CD4-positive, alpha-beta T cell treated with Interleukin-12 subunit alpha and Interleukin-12 subunit beta, for 1 hour (primary cell): ENCODE measurements at regions not wholly inside any gene's neighbourhood (a gene's known extent, or its start where the extent isn't known, plus 50 kb on each side); places are given as distances from the start of the nearest gene placed in this dataset.
"Not testable (repeated sequence)": the region's sequence is repeated elsewhere in the genome, so short reads cannot be mapped to it uniquely, and the experiment has no call there.

Source experiments
- DNase-seq: peaks from one replicate; pipeline ENCODE4 v3.0.0-alpha.2; 2020

GRCh38 chr3:8273479-8273878 is 228.1 kb upstream of the LMCD1 start:
- no peak for DNase-seq

- no peak for DNase-seq
Measured at GRCh38 chr3:8276056-8276455, 225.6 kb upstream of the LMCD1 start.

GRCh38 chr3:8276506-8276905 is 225.1 kb upstream of the LMCD1 start:
- DNase-seq: no peak

GRCh38 chr3:8278448-8278847 is 223.2 kb upstream of the LMCD1 start:
- no peak for DNase-seq

- no peak for DNase-seq
Measured at GRCh38 chr3:8279476-8279875, 222.1 kb upstream of the LMCD1 start.

GRCh38 chr3:8279886-8280550 is 221.6 kb upstream of the LMCD1 start:
- no peak for DNase-seq

GRCh38 chr3:8282541-8283165 is 219.0 kb upstream of the LMCD1 start:
- no peak for DNase-seq

- no peak for DNase-seq
Measured at GRCh38 chr3:8283193-8283592, 218.4 kb upstream of the LMCD1 start.

- DNase-seq: no peak
Measured at GRCh38 chr3:8286086-8286485, 215.5 kb upstream of the LMCD1 start.

- no peak for DNase-seq
Measured at GRCh38 chr3:8286749-8287148, 214.9 kb upstream of the LMCD1 start.

GRCh38 chr3:8290611-8291010 is 211.0 kb upstream of the LMCD1 start:
- no peak for DNase-seq

- DNase-seq: no peak
Measured at GRCh38 chr3:8296461-8296860, 205.2 kb upstream of the LMCD1 start.

GRCh38 chr3:8298021-8298954 is 203.3 kb upstream of the LMCD1 start:
- no peak for DNase-seq

GRCh38 chr3:8301977-8302735 is 199.5 kb upstream of the LMCD1 start:
- peak; percentile 46 for DNase-seq

GRCh38 chr3:8303466-8303865 is 198.2 kb upstream of the LMCD1 start:
- no peak for DNase-seq

GRCh38 chr3:8305371-8305770 is 196.3 kb upstream of the LMCD1 start:
- no peak for DNase-seq

- no peak for DNase-seq
Measured at GRCh38 chr3:8307545-8308110, 194.0 kb upstream of the LMCD1 start.

GRCh38 chr3:8311321-8311720 is 190.3 kb upstream of the LMCD1 start:
- DNase-seq: no peak

GRCh38 chr3:8312685-8313084 is 188.9 kb upstream of the LMCD1 start:
- DNase-seq: no peak

- no peak for DNase-seq
Measured at GRCh38 chr3:8313560-8314267, 187.9 kb upstream of the LMCD1 start.

- DNase-seq: not testable (repeated sequence)
Measured at GRCh38 chr3:8315526-8315925, 186.1 kb upstream of the LMCD1 start.
